ENCODE measurements at regions not wholly inside any gene's neighbourhood (a gene's known extent, or its start where the extent isn't known, plus 50 kb on each side); places are given as distances from the start of the nearest gene placed in this dataset.

GRCh38 chr5:72608926-72609325, 101.7 kb upstream of the ZNF366 start:
- no peak for TF ChIP-seq CTCF (conservative IDR thresholded peaks at IDR 0.05; ENCODE audit: low read depth in 2 of 2)
- no peak for TF ChIP-seq EZH2 (IDR thresholded peaks at IDR 0.05; ENCODE audit: low read depth, unreplicated experiment)
- no peak for TF ChIP-seq ETS1 (IDR thresholded peaks at IDR 0.05)
- TF ChIP-seq REST (IDR thresholded peaks at IDR 0.05; ENCODE audit: unreplicated experiment) = no peak
- no peak for TF ChIP-seq EZH2phosphoT487 (IDR thresholded peaks at IDR 0.05; ENCODE audit: unreplicated experiment)
- TF ChIP-seq JUNB (IDR thresholded peaks at IDR 0.05; ENCODE audit: unreplicated experiment) = no peak
- TF ChIP-seq POLR2AphosphoS5 (IDR thresholded peaks at IDR 0.05; ENCODE audit: low read depth) = no peak
- no peak for TF ChIP-seq NANOG (IDR thresholded peaks at IDR 0.05; ENCODE audit: borderline replicate concordance)
